GM23338 (cell line): ENCODE measurements at regions not wholly inside any gene's neighbourhood (a gene's known extent, or its start where the extent isn't known, plus 50 kb on each side); places are given as distances from the start of the nearest gene placed in this dataset.

ENCODE experiments used
- ATAC-seq: fragments of 200-7000 bp; cut with Tn5 transposase; 3 replicates; pipeline ENCODE4 v1.9.1; 2020
- DNase-seq: peaks from one replicate; pipeline ENCODE4 v3.0.0-alpha.2; 2015; ENCODE audit warnings: low spot score
- H2AFZ ChIP-seq: fragments of 200-600 bp; sonication (generic); 2 replicates; pipeline ENCODE4 v1.8.0; 2016; ENCODE audit warnings: antibody characterized with exemption, mild to moderate bottlenecking, moderate library complexity
- H3F3A ChIP-seq: fragments of 200-600 bp; sonication (generic); replicated peaks from 2 replicates; pipeline ENCODE4 v1.8.0; 2017; ENCODE audit warnings: antibody characterized with exemption, mixed run types, low read depth
- H3K27ac ChIP-seq: fragments of 200-600 bp; sonication (generic); 2 replicates; pipeline ENCODE4 v1.6.1; 2016; ENCODE audit warnings: low read depth
- H3K27me3 ChIP-seq: fragments of 200-600 bp; sonication (generic); 2 replicates; pipeline ENCODE4 v1.8.0; 2016; ENCODE audit warnings: mild to moderate bottlenecking, mixed run types, moderate library complexity; ENCODE audit not compliant: insufficient read depth
- H3K36me3 ChIP-seq: fragments of 200-600 bp; sonication (generic); 2 replicates; pipeline ENCODE4 v1.8.0; 2016; ENCODE audit warnings: mild to moderate bottlenecking; ENCODE audit not compliant: insufficient read depth
- H3K4me1 ChIP-seq: fragments of 200-600 bp; sonication (generic); 2 replicates; pipeline ENCODE4 v1.8.0; 2016; ENCODE audit warnings: mild to moderate bottlenecking, moderate library complexity; ENCODE audit not compliant: insufficient read depth
- H3K4me2 ChIP-seq: fragments of 200-600 bp; sonication (generic); 2 replicates; pipeline ENCODE4 v1.7.1; 2017; ENCODE audit warnings: mixed run types
- H3K4me3 ChIP-seq: fragments of 200-600 bp; sonication (generic); 2 replicates; pipeline ENCODE4 v1.6.1; 2016; ENCODE audit warnings: mixed run types
- H3K79me2 ChIP-seq: fragments of 200-600 bp; sonication (generic); replicated peaks from 2 replicates; pipeline ENCODE4 v1.8.0; 2017; ENCODE audit warnings: mild to moderate bottlenecking; ENCODE audit not compliant: insufficient read depth
- H3K9me2 ChIP-seq: fragments of 200-600 bp; sonication (generic); 2 replicates; pipeline ENCODE4 v1.8.0; 2017; ENCODE audit not compliant: insufficient read depth
- H4K20me1 ChIP-seq: fragments of 200-600 bp; sonication (generic); replicated peaks from 2 replicates; pipeline ENCODE4 v1.8.0; 2017; ENCODE audit warnings: mild to moderate bottlenecking; ENCODE audit not compliant: insufficient read depth
- H3K27ac Mint-ChIP-seq: 2 replicates; pipeline ENCODE4 v1.8.0; 2020; ENCODE audit warnings: inconsistent platforms, mild to moderate bottlenecking, moderate library complexity, mixed read lengths
- H3K27me3 Mint-ChIP-seq: 3 replicates; pipeline ENCODE4 v1.8.0; 2022; ENCODE audit warnings: low read depth, mild to moderate bottlenecking, moderate library complexity, mixed read lengths, inconsistent platforms; ENCODE audit not compliant: insufficient read depth, poor library complexity
- H3K36me3 Mint-ChIP-seq: 3 replicates; pipeline ENCODE4 v1.8.0; 2021; ENCODE audit warnings: low read depth, mild to moderate bottlenecking, inconsistent platforms, moderate library complexity, mixed read lengths
- H3K4me1 Mint-ChIP-seq: 3 replicates; pipeline ENCODE4 v1.8.0; 2020; ENCODE audit warnings: mild to moderate bottlenecking, inconsistent platforms, mixed read lengths
- H3K4me3 Mint-ChIP-seq: 3 replicates; pipeline ENCODE4 v1.8.0; 2021; ENCODE audit warnings: moderate library complexity, mild to moderate bottlenecking, inconsistent platforms, mixed read lengths
- H3K9me3 Mint-ChIP-seq: 3 replicates; pipeline ENCODE4 v1.8.0; 2020; ENCODE audit warnings: moderate library complexity, mild to moderate bottlenecking, inconsistent platforms, mixed read lengths
- CREB1 ChIP-seq: fragments of 250-450 bp; sonication (Bioruptor Pico); IDR thresholded peaks from 2 replicates; pipeline ENCODE4 v1.5.0; 2020; ENCODE audit warnings: low read depth, mild to moderate bottlenecking, moderate library complexity
- EZH2 ChIP-seq: fragments of 200-600 bp; sonication (generic); IDR thresholded peaks from one replicate; pipeline ENCODE4 v1.8.0; 2017; ENCODE audit warnings: antibody characterized with exemption, mild to moderate bottlenecking, low read depth; ENCODE audit not compliant: unreplicated experiment
- EZH2phosphoT487 ChIP-seq: fragments of 200-600 bp; sonication (generic); IDR thresholded peaks from one replicate; pipeline ENCODE4 v1.8.1; 2018; ENCODE audit warnings: antibody characterized with exemption; ENCODE audit not compliant: unreplicated experiment
- JUNB ChIP-seq: IDR thresholded peaks from one replicate; pipeline ENCODE4 v1.6.1; 2016; ENCODE audit warnings: antibody characterized with exemption; ENCODE audit not compliant: unreplicated experiment
- NANOG ChIP-seq: IDR thresholded peaks from 2 replicates; pipeline ENCODE4 v1.6.1; 2016; ENCODE audit warnings: antibody characterized with exemption, borderline replicate concordance
- POLR2AphosphoS5 ChIP-seq: IDR thresholded peaks from 2 replicates; pipeline ENCODE4 v1.6.1; 2016; ENCODE audit warnings: antibody characterized with exemption, low read depth
- STAT1 ChIP-seq: IDR thresholded peaks from one replicate; pipeline ENCODE4 v1.6.1; 2016; ENCODE audit warnings: antibody characterized with exemption; ENCODE audit not compliant: unreplicated experiment
- ZNF114 ChIP-seq: fragments of 250-450 bp; sonication (Bioruptor Pico); IDR thresholded peaks from 2 replicates; pipeline ENCODE4 v1.5.0; 2020; ENCODE audit warnings: mild to moderate bottlenecking, moderate library complexity
- ZNF331 ChIP-seq: fragments of 250-450 bp; sonication (Bioruptor Pico); IDR thresholded peaks from 2 replicates; pipeline ENCODE4 v1.5.0; 2020; ENCODE audit warnings: low read depth, mild to moderate bottlenecking, moderate library complexity
- TF ChIP-seq, protein P1 (sequence below), 2 experiments: fragments of 200-600 bp in 1 of 2; sonication (generic) in 1 of 2; conservative IDR thresholded peaks; 2 replicates each; pipeline versions ENCODE4 v1.5.1 to v1.6.1; 2016 to 2017; ENCODE audit warnings: antibody characterized with exemption in 2 of 2, low read depth in 2 of 2, mild to moderate bottlenecking in 2 of 2, moderate library complexity in 1 of 2
- TF ChIP-seq, protein P2 (sequence below): IDR thresholded peaks from 2 replicates; pipeline ENCODE4 v1.6.1; 2016; ENCODE audit warnings: antibody characterized with exemption
- TF ChIP-seq, protein P3 (sequence below): fragments of 250-450 bp; sonication (Bioruptor Pico); IDR thresholded peaks from 2 replicates; pipeline ENCODE4 v1.5.0; 2020; ENCODE audit warnings: mild to moderate bottlenecking, moderate library complexity
- TF ChIP-seq, protein P4 (sequence below): IDR thresholded peaks from one replicate; pipeline ENCODE4 v1.6.1; 2018; ENCODE audit warnings: antibody characterized with exemption; ENCODE audit not compliant: unreplicated experiment

DNA sequence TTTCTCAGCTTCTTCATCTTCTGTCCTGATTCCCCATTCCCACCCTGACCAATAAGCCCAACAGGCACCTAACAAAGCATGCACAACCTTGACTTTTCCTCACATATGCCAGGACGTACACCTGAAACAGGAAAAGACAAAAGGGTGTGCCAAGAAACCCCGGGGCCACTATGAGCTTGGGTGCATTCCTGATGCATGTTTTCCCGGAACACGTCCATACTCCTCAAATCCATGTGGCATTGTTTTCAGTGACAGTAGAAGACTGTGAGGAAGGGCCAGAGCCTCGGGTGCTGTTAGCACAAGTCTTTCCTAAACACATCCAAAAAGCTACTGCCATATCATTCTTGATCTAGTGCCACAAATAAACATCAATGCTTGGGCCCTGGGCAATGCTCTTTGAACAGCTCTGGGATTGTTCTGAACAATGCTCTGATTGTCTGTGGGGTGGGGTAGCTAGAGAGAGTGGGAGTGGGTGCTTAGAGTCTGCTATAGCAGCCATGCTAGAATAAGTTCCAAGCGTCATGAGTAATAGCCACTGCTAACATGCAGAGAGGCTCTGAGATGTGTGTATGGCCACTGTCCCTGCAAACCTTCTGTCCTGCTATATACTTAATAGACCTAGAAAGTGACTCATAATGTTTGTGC is 181.7 kb upstream of the CRIM1 start:
- Mint-ChIP-seq H3K4me3 (no peak overlapping the region), H3K27me3 (no peaks in the 10 kb centered on the region), H3K27ac (no peak overlapping the region), H3K36me3 (peaks cover 1% of the 10 kb centered on the region; the same call in 2 of the 3 replicates), H3K9me3 (peaks cover 4% of the 10 kb centered on the region), H3K4me1 (peaks cover 8% of the 10 kb centered on the region)
- Histone ChIP-seq H4K20me1 (no peaks in the 10 kb centered on the region), H3K79me2 (no peaks in the 10 kb centered on the region), H3K27ac (no peak overlapping the region), H3K27me3 (no peaks in the 10 kb centered on the region), H3K9me2 (peaks cover 3% of the 10 kb centered on the region; the same call in 1 of the 2 replicates), H2AFZ (no peak overlapping the region), H3K36me3 (no peaks in the 10 kb centered on the region), H3K4me2 (no peak overlapping the region), H3K4me1 (peaks cover 11% of the 10 kb centered on the region; the same call in 1 of the 2 replicates), H3F3A (no peaks in the 10 kb centered on the region), H3K4me3 (no peak overlapping the region)
- no peak for DNase-seq
- TF ChIP-seq, protein P1, sequence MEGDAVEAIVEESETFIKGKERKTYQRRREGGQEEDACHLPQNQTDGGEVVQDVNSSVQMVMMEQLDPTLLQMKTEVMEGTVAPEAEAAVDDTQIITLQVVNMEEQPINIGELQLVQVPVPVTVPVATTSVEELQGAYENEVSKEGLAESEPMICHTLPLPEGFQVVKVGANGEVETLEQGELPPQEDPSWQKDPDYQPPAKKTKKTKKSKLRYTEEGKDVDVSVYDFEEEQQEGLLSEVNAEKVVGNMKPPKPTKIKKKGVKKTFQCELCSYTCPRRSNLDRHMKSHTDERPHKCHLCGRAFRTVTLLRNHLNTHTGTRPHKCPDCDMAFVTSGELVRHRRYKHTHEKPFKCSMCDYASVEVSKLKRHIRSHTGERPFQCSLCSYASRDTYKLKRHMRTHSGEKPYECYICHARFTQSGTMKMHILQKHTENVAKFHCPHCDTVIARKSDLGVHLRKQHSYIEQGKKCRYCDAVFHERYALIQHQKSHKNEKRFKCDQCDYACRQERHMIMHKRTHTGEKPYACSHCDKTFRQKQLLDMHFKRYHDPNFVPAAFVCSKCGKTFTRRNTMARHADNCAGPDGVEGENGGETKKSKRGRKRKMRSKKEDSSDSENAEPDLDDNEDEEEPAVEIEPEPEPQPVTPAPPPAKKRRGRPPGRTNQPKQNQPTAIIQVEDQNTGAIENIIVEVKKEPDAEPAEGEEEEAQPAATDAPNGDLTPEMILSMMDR (conservative IDR thresholded peaks at IDR 0.05; ENCODE audit: low read depth in 2 of 2), result no peak
- TF ChIP-seq ZNF114 (CRISPR knock-in tag), result no peak
- TF ChIP-seq CREB1 (CRISPR knock-in tag), result no peak
- TF ChIP-seq, protein P2, sequence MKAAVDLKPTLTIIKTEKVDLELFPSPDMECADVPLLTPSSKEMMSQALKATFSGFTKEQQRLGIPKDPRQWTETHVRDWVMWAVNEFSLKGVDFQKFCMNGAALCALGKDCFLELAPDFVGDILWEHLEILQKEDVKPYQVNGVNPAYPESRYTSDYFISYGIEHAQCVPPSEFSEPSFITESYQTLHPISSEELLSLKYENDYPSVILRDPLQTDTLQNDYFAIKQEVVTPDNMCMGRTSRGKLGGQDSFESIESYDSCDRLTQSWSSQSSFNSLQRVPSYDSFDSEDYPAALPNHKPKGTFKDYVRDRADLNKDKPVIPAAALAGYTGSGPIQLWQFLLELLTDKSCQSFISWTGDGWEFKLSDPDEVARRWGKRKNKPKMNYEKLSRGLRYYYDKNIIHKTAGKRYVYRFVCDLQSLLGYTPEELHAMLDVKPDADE, result no peak
- TF ChIP-seq, protein P3, sequence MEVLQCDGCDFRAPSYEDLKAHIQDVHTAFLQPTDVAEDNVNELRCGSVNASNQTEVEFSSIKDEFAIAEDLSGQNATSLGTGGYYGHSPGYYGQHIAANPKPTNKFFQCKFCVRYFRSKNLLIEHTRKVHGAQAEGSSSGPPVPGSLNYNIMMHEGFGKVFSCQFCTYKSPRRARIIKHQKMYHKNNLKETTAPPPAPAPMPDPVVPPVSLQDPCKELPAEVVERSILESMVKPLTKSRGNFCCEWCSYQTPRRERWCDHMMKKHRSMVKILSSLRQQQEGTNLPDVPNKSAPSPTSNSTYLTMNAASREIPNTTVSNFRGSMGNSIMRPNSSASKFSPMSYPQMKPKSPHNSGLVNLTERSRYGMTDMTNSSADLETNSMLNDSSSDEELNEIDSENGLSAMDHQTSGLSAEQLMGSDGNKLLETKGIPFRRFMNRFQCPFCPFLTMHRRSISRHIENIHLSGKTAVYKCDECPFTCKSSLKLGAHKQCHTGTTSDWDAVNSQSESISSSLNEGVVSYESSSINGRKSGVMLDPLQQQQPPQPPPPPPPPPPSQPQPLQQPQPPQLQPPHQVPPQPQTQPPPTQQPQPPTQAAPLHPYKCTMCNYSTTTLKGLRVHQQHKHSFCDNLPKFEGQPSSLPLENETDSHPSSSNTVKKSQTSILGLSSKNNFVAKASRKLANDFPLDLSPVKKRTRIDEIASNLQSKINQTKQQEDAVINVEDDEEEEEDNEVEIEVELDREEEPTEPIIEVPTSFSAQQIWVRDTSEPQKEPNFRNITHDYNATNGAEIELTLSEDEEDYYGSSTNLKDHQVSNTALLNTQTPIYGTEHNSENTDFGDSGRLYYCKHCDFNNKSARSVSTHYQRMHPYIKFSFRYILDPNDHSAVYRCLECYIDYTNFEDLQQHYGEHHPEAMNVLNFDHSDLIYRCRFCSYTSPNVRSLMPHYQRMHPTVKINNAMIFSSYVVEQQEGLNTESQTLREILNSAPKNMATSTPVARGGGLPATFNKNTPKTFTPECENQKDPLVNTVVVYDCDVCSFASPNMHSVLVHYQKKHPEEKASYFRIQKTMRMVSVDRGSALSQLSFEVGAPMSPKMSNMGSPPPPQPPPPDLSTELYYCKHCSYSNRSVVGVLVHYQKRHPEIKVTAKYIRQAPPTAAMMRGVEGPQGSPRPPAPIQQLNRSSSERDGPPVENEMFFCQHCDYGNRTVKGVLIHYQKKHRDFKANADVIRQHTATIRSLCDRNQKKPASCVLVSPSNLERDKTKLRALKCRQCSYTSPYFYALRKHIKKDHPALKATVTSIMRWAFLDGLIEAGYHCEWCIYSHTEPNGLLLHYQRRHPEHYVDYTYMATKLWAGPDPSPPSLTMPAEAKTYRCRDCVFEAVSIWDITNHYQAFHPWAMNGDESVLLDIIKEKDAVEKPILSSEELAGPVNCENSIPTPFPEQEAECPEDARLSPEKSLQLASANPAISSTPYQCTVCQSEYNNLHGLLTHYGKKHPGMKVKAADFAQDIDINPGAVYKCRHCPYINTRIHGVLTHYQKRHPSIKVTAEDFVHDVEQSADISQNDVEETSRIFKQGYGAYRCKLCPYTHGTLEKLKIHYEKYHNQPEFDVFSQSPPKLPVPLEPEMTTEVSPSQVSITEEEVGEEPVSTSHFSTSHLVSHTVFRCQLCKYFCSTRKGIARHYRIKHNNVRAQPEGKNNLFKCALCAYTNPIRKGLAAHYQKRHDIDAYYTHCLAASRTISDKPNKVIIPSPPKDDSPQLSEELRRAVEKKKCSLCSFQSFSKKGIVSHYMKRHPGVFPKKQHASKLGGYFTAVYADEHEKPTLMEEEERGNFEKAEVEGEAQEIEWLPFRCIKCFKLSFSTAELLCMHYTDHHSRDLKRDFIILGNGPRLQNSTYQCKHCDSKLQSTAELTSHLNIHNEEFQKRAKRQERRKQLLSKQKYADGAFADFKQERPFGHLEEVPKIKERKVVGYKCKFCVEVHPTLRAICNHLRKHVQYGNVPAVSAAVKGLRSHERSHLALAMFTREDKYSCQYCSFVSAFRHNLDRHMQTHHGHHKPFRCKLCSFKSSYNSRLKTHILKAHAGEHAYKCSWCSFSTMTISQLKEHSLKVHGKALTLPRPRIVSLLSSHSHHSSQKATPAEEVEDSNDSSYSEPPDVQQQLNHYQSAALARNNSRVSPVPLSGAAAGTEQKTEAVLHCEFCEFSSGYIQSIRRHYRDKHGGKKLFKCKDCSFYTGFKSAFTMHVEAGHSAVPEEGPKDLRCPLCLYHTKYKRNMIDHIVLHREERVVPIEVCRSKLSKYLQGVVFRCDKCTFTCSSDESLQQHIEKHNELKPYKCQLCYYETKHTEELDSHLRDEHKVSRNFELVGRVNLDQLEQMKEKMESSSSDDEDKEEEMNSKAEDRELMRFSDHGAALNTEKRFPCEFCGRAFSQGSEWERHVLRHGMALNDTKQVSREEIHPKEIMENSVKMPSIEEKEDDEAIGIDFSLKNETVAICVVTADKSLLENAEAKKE (CRISPR knock-in tag), result no peak
- TF ChIP-seq EZH2phosphoT487, result no peak
- TF ChIP-seq POLR2AphosphoS5, result no peak
- TF ChIP-seq JUNB, result no peak
- no peak for TF ChIP-seq NANOG
- no peak for TF ChIP-seq EZH2
- no peak for TF ChIP-seq STAT1
- TF ChIP-seq ZNF331 (CRISPR knock-in tag), result no peak
- TF ChIP-seq, protein P4, sequence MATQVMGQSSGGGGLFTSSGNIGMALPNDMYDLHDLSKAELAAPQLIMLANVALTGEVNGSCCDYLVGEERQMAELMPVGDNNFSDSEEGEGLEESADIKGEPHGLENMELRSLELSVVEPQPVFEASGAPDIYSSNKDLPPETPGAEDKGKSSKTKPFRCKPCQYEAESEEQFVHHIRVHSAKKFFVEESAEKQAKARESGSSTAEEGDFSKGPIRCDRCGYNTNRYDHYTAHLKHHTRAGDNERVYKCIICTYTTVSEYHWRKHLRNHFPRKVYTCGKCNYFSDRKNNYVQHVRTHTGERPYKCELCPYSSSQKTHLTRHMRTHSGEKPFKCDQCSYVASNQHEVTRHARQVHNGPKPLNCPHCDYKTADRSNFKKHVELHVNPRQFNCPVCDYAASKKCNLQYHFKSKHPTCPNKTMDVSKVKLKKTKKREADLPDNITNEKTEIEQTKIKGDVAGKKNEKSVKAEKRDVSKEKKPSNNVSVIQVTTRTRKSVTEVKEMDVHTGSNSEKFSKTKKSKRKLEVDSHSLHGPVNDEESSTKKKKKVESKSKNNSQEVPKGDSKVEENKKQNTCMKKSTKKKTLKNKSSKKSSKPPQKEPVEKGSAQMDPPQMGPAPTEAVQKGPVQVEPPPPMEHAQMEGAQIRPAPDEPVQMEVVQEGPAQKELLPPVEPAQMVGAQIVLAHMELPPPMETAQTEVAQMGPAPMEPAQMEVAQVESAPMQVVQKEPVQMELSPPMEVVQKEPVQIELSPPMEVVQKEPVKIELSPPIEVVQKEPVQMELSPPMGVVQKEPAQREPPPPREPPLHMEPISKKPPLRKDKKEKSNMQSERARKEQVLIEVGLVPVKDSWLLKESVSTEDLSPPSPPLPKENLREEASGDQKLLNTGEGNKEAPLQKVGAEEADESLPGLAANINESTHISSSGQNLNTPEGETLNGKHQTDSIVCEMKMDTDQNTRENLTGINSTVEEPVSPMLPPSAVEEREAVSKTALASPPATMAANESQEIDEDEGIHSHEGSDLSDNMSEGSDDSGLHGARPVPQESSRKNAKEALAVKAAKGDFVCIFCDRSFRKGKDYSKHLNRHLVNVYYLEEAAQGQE, result no peak
- no peak for ATAC-seq
